ENCODE measurements at regions not wholly inside any gene's neighbourhood (a gene's known extent, or its start where the extent isn't known, plus 50 kb on each side); places are given as distances from the start of the nearest gene placed in this dataset.
"Not testable (repeated sequence)": the region's sequence is repeated elsewhere in the genome, so short reads cannot be mapped to it uniquely, and the experiment has no call there.

DNA sequence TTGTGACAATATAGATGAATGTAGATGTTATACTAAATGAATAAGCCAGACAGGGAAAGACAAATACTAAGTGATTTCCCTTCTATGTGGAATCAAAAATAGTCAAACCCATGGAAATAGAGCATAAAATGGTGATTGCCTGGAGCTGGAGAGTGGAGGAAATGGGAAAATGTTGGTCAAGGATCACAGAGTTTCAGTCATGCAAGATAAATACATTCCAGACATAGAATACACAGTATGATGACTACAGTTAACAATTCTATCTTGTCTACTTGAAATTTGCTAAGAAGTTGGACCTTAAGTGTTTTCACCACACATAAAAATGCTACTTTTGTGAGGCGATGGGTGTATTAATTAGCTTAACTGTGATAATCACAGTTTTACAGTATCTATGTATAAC lies 1182.7 kb downstream of the AACS start:
- in situ Hi-C loops (cut with MboI; ENCODE audit: low sequenced_read_pairs), result no loop called here
- no peak for DNase-seq (ENCODE audit: low spot score in 2 of 2)
- Histone ChIP-seq H3K4me1 (no peaks in the 10 kb centered on the region), H3K36me3 (replicated peaks) (no peaks in the 10 kb centered on the region), H3K4me3 (no peak overlapping the region), H3K9me3 (no peaks in the 10 kb centered on the region), H3K27me3 (ENCODE audit: low read depth) (no peaks in the 10 kb centered on the region)

DNA sequence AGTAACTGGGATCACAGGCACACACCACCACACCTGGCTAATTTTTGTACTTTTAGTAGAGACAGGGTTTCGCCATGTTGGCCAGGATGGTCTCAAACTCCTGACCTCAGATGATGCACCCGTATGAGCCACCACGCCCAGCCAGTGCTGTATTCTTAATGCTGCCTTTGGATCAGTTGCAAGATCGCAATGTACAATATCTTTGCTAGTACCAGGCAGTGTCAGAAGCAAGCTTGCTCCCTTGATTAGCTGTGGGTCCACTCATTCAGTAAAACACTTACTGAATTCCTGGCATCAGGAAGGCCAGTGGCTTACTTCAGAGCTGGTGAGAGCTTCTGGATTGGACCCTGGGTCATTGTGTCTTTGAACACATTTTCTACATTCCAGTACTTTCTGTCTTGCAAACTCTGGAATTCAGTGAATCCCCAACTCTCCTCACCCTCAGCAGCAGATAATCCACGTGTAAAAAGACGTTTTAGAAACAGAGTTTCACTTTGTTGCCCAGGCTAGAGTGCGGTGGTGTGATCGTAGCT lies 1183.7 kb downstream of the AACS start:
- in situ Hi-C loops (cut with MboI; ENCODE audit: low sequenced_read_pairs), result no loop called here
- Histone ChIP-seq H3K4me3 (no peak overlapping the region), H3K27me3 (ENCODE audit: low read depth) (no peaks in the 10 kb centered on the region), H3K9me3 (no peaks in the 10 kb centered on the region), H3K4me1 (no peaks in the 10 kb centered on the region), H3K36me3 (replicated peaks) (no peaks in the 10 kb centered on the region)
- no peak for DNase-seq (ENCODE audit: low spot score in 2 of 2)

DNA sequence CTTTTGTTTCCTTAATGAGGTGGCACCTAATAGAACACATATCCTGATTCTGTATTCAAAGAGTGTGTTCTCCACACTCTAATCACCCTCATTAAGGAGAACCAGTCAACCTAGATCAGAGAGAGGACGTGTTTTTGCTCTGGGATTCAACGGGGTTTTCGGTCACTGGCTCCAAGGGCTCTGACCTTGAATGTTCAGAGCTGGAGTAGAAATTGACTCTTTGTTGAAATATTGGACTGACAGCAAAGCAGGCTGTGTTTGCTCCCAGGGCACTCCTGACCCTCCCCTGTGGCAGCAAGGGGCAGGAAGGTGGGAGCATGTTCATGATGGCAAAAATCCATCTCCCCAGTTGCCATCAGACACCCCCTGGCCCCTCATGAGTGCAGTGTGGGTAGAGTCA lies 1193.0 kb downstream of the AACS start:
- H3K9me3 ChIP-seq, result no peaks in the 10 kb centered on the region
- no peaks in the 10 kb centered on the region for H3K36me3 ChIP-seq (replicated peaks)
- no peaks in the 10 kb centered on the region for H3K4me1 ChIP-seq
- no peak overlapping the region for H3K4me3 ChIP-seq
- DNase-seq (ENCODE audit: low spot score in 2 of 2), result no peak
- in situ Hi-C loops (cut with MboI; ENCODE audit: low sequenced_read_pairs), result no loop called here
- no peaks in the 10 kb centered on the region for H3K27me3 ChIP-seq (ENCODE audit: low read depth)

DNA sequence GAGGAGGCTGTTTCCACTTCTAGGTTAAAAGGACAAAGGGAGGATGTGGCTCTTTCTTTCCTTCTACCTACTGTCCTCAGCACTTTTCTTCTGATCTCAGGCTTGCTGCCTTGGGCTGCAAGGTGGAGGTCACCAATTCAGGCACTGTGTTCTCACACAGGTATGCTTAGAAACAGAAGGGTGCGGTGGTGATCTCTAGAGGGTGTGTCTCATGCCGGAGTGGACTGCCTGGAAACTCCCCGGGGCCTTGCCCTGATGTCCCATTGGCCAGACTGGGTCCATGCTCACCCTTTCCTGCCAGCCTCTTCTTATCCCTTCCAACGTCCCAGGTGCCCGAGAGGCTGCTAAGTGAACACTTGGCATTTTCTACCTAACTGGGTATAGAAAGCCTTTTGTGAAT lies 1197.6 kb downstream of the AACS start:
- in situ Hi-C loops (cut with MboI; ENCODE audit: low sequenced_read_pairs), result no loop called here
- Histone ChIP-seq H3K4me1 (no peaks in the 10 kb centered on the region), H3K27me3 (ENCODE audit: low read depth) (no peaks in the 10 kb centered on the region), H3K4me3 (no peak overlapping the region), H3K9me3 (no peaks in the 10 kb centered on the region), H3K36me3 (replicated peaks) (no peaks in the 10 kb centered on the region)
- DNase-seq (ENCODE audit: low spot score in 2 of 2), result no peak

DNA sequence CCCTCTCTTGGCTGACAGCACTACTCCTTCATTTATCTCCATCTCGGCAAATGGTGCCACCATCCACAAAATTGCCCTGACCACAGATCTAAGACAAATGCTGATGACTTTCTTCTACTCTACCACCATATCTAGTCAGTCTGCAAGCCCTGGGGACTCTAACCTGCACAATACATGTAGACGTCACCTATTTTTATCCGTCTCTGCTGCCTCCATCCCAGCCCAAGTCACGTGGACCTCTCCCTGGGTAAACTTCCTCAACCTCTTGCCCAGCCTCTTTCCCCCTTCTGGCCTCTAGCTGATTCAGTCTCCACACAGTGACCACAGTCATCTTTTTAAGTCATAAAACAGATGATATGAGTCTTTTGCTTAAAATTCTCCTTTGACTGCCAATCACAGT lies 1203.0 kb downstream of the AACS start:
- Histone ChIP-seq H3K9me3 (no peaks in the 10 kb centered on the region), H3K36me3 (replicated peaks) (no peaks in the 10 kb centered on the region), H3K27me3 (ENCODE audit: low read depth) (no peaks in the 10 kb centered on the region), H3K4me1 (no peaks in the 10 kb centered on the region), H3K4me3 (no peak overlapping the region)
- DNase-seq (ENCODE audit: low spot score in 2 of 2), result no peak
- in situ Hi-C loops (cut with MboI; ENCODE audit: low sequenced_read_pairs), result no loop called here

DNA sequence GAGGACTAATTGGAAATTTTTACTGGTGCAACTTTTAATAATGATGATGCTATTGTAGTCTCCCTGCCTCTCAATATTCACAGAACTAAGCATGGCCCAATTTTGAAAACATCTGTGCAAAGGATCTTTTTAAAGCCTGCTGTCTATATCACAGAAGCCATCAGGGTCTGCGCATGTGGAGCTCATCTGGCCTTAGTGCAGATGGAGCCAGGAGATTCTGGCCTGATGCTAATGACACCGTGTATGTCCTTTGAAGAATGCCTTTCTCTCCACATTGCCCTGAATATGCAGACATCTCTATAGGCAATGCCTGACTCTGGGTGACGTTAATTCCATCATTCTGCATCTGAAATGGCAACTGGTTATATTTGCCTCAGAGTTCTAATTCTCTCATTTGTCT lies 1205.9 kb downstream of the AACS start:
- Histone ChIP-seq H3K4me1 (no peaks in the 10 kb centered on the region), H3K9me3 (no peaks in the 10 kb centered on the region), H3K36me3 (replicated peaks) (no peaks in the 10 kb centered on the region), H3K4me3 (no peak overlapping the region), H3K27me3 (ENCODE audit: low read depth) (no peaks in the 10 kb centered on the region)
- no peak for DNase-seq (ENCODE audit: low spot score in 2 of 2)
- in situ Hi-C loops (cut with MboI; ENCODE audit: low sequenced_read_pairs), result no loop called here

DNA sequence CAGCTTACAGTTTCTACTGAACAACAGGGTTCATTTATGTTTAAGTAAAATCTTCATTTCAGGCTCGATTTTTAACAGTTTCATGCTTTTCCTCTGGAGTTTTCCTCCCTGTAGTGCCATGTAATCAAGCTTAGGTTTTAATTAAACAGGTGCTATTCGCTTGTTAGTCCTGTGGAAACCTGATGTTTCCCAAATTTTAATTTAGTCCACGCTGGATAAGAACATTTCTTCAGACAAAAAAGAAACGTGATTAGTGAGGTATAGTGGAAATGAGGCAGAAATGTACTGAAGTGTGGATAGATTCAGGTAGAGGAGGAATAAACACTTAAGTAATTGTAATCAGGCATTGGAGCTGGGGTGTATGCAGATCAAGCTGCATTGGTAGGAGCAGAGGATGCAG lies 1217.5 kb downstream of the AACS start:
- Histone ChIP-seq H3K36me3 (replicated peaks) (no peaks in the 10 kb centered on the region), H3K4me1 (no peaks in the 10 kb centered on the region), H3K4me3 (no peak overlapping the region), H3K9me3 (no peaks in the 10 kb centered on the region), H3K27me3 (ENCODE audit: low read depth) (no peaks in the 10 kb centered on the region)
- no peak for DNase-seq (ENCODE audit: low spot score in 2 of 2)
- in situ Hi-C loops (cut with MboI; ENCODE audit: low sequenced_read_pairs), result no loop called here

DNA sequence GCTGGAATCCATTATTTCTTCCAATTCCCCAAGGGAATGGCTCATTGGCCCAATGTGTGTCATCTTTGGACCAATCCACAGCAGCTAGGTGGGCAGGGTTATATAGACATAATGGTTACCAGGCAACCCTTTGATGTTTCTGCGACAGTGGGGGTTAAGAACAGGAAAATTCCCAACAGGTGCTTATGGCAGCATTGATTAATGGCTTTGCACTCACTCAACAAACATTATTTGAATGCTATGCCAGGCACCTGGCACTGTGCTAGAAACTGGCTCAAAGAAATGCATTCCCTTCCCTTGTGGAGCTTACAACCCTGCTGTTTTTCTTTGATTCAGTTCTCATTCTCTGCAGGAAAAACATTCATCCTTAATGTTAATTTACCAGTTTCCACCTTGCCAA lies 1221.0 kb downstream of the AACS start:
- Histone ChIP-seq H3K9me3 (no peaks in the 10 kb centered on the region), H3K4me1 (no peaks in the 10 kb centered on the region), H3K27me3 (ENCODE audit: low read depth) (no peaks in the 10 kb centered on the region), H3K36me3 (replicated peaks) (no peaks in the 10 kb centered on the region), H3K4me3 (no peak overlapping the region)
- in situ Hi-C loops (cut with MboI; ENCODE audit: low sequenced_read_pairs), result no loop called here
- no peak for DNase-seq (ENCODE audit: low spot score in 2 of 2)

DNA sequence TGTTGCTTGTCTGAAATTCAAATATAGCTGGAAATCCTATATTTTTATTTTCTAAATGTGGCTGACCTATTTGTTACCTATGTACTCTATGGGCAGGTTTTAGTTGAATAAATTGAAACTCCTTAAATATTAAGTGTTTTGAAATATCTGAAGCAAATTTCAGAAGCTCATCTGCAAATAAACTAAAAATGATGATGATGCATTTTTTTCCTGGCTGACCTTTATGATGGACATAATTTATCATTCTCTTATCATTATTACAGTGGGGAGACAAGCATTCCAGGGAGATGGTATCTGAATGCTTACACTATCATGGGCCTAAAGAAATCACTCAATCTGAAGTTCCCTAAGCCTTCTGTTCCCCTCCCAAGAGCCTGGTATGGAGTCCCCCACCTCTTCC lies 1225.2 kb downstream of the AACS start:
- in situ Hi-C loops (cut with MboI; ENCODE audit: low sequenced_read_pairs), result no loop called here
- H3K9me3 ChIP-seq, result 0 out of 2 replicates have a peak, but pooled peaks cover 3% of the 10 kb centered on the region
- DNase-seq (ENCODE audit: low spot score in 2 of 2), result no peak

DNA sequence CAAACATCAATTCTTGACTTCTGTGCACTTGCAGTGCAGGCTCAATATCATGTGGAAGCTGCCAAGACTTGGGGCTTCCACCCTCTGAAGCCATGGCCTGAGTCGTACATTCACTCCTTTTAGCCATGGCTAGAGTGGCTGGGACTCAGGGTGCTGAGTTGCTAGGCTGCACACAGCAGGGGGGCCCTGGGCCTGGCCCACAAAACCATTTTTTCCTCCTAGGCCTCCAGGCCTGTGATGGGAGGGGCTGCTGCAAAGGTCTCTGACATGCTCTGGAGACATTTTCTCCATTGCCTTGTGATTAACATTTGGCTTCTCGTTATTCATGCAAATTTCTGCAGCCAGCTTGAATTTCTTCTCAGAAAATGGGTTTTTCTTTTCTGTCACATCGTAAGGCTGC lies 1226.8 kb downstream of the AACS start:
- H3K4me1 ChIP-seq; H3K27me3 ChIP-seq (ENCODE audit: low read depth); H3K36me3 ChIP-seq (replicated peaks); H3K9me3 ChIP-seq; H3K4me3 ChIP-seq; DNase-seq (ENCODE audit: low spot score in 2 of 2); in situ Hi-C loops (cut with MboI; ENCODE audit: low sequenced_read_pairs): not testable (repeated sequence)

More for the DNA sequence above, 1225.2 kb downstream of the AACS start:
- no peaks in the 10 kb centered on the region for H3K4me1 ChIP-seq
- H3K27me3 ChIP-seq (ENCODE audit: low read depth), result no peaks in the 10 kb centered on the region
- no peaks in the 10 kb centered on the region for H3K36me3 ChIP-seq (replicated peaks)
- no peak overlapping the region for H3K4me3 ChIP-seq

DNA sequence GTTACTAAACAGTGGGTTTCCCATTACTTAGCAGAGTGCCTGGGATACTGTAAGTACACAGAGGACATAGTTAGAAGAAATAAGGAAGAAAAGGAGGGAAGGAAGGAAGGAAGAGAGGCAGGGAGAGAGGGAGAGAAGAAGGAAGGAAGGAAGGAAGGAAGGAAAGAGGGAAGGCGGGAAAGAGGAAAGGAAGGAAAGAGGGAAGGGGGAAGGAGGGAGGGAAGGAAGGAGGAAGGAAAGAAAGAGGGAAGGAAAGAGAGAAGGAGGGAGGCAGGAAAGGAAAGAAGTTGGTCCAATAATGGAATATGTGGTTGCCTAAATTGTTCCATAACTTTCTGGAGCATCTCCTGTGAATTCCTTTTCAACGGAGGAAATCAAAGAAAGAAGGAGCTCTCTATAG lies 1230.4 kb downstream of the AACS start:
- in situ Hi-C loops (cut with MboI; ENCODE audit: low sequenced_read_pairs), result no loop called here
- H3K36me3 ChIP-seq (replicated peaks), result no peaks in the 10 kb centered on the region
- H3K4me1 ChIP-seq, result no peaks in the 10 kb centered on the region
- no peak overlapping the region for H3K4me3 ChIP-seq
- 0 out of 2 replicates have a peak, but pooled peaks cover 3% of the 10 kb centered on the region for H3K9me3 ChIP-seq
- DNase-seq (ENCODE audit: low spot score in 2 of 2), result no peak
- H3K27me3 ChIP-seq (ENCODE audit: low read depth), result no peaks in the 10 kb centered on the region

DNA sequence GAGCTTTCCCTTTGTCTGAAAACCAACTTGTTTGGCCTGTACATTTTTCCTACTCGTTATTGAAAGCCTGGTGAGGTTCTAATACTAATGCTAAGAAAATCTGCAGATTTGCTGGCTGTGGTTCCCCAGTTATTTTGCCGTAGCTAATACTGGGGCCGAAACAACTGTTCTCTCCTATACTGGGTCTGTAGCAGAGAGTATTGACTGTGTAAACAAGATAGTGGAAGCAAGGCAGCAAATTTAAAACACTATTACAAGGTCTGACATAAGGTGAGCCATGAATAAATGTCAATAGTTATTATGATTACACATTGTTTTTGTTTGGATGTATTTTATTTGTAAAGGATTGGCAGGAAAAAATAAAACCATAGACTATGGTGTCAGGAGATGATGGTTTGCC lies 1244.0 kb downstream of the AACS start:
- in situ Hi-C loops (cut with MboI; ENCODE audit: low sequenced_read_pairs), result no loop called here
- DNase-seq (ENCODE audit: low spot score in 2 of 2), result no peak
- no peaks in the 10 kb centered on the region for H3K27me3 ChIP-seq (ENCODE audit: low read depth)

DNA sequence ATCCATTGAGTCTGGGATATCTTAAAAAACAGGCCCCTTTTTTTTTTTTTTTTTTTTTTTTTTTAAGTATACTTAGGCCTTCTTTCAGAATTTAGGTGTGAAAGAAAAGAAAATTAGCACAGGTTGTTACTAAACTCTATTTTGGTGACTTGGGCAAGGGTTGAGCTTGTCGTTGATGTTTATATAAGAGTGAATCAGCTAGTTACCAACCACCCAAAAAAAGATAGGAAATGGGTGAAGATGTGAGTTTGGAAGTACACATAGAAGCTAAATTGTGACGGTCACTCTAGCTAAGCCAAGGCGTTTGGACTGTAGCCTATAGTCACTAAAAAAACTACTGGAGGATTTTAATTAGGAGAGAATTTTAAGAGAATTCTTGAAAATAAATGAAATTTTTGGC lies 1247.2 kb downstream of the AACS start:
- DNase-seq (ENCODE audit: low spot score in 2 of 2), result no peak
- no peaks in the 10 kb centered on the region for H3K4me1 ChIP-seq
- H3K4me3 ChIP-seq, result no peak overlapping the region
- no peaks in the 10 kb centered on the region for H3K36me3 ChIP-seq (replicated peaks)
- no peaks in the 10 kb centered on the region for H3K9me3 ChIP-seq
- H3K27me3 ChIP-seq (ENCODE audit: low read depth), result no peaks in the 10 kb centered on the region
- in situ Hi-C loops (cut with MboI; ENCODE audit: low sequenced_read_pairs), result no loop called here

More for the DNA sequence above, 1244.0 kb downstream of the AACS start:
- Histone ChIP-seq H3K4me3 (no peak overlapping the region), H3K36me3 (replicated peaks) (no peaks in the 10 kb centered on the region), H3K9me3 (no peaks in the 10 kb centered on the region), H3K4me1 (no peaks in the 10 kb centered on the region)

DNA sequence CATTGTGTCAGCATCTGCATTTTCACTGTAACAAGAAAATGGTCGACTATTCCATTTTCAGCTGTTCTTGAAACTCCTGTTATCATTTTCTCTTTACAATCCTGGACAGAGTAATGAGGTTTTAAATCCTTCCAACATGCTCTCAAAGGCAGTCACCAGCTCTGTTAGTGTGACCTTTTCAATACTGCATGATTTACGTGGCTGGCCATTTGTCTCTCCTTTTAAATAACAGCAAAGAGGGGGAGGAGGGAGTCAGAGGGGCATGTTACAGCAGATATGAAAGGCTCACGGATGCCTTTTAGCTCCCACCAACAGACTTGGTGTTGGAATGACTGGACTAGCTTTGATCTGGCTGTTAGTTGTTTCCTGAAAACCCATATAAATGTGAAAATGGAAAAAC lies 1251.2 kb downstream of the AACS start:
- Histone ChIP-seq H3K9me3 (no peaks in the 10 kb centered on the region), H3K36me3 (replicated peaks) (no peaks in the 10 kb centered on the region), H3K27me3 (ENCODE audit: low read depth) (no peaks in the 10 kb centered on the region), H3K4me1 (no peaks in the 10 kb centered on the region), H3K4me3 (no peak overlapping the region)
- DNase-seq (ENCODE audit: low spot score in 2 of 2), result no peak
- in situ Hi-C loops (cut with MboI; ENCODE audit: low sequenced_read_pairs), result no loop called here

All from HAP-1 (cell line).